GM12878 (cell line): ENCODE measurements at regions not wholly inside any gene's neighbourhood (a gene's known extent, or its start where the extent isn't known, plus 50 kb on each side); places are given as distances from the start of the nearest gene placed in this dataset.

ENCODE experiments used
- BACH1 ChIP-seq: fragments of 450-650 bp; IDR thresholded peaks from 2 replicates; pipeline ENCODE4 v1.6.1; 2017; ENCODE audit warnings: mild to moderate bottlenecking, borderline replicate concordance
- BHLHE40 ChIP-seq, 2 experiments: fragments of 450-650 bp in 1 of 2; IDR thresholded peaks; 2 replicates each; pipeline ENCODE4 v1.6.1; 2011 to 2017; ENCODE audit warnings: low read depth in 2 of 2, borderline replicate concordance in 1 of 2, improper control_type of control experiment in 1 of 2, low read length in 1 of 2, mild to moderate bottlenecking in 1 of 2
- CTCF ChIP-seq, 3 experiments: IDR thresholded peaks in 2 of 3; conservative IDR thresholded peaks in 1 of 3; 2 replicates each; pipeline ENCODE4 v1.5.1; 2011; ENCODE audit warnings: low read depth in 3 of 3, low read length in 3 of 3, mild to moderate bottlenecking in 3 of 3, control low read depth in 2 of 3, moderate library complexity in 2 of 3, inconsistent platforms in 1 of 3, mixed read lengths in 1 of 3; ENCODE audit not compliant: control insufficient read depth in 2 of 3, insufficient read depth in 1 of 3; ENCODE audit errors: extremely low read depth in 1 of 3
- EZH2 ChIP-seq: IDR thresholded peaks from 2 replicates; pipeline ENCODE4 v1.6.1; 2012; ENCODE audit warnings: low read depth, mild to moderate bottlenecking, control low read depth, inconsistent platforms, low read length, borderline replicate concordance; ENCODE audit not compliant: control insufficient read depth
- SMC3 ChIP-seq: IDR thresholded peaks from 2 replicates; pipeline ENCODE4 v1.6.1; 2011; ENCODE audit warnings: low read length, improper control_type of control experiment, borderline replicate concordance
- SREBF2 ChIP-seq: IDR thresholded peaks from 2 replicates; pipeline ENCODE4 v1.6.1; 2012; ENCODE audit warnings: mild to moderate bottlenecking, low read length
- TAF1 ChIP-seq: IDR thresholded peaks from 2 replicates; pipeline ENCODE4 v1.6.1; 2011; ENCODE audit warnings: mild to moderate bottlenecking, low read depth, low read length, borderline replicate concordance

GRCh38 chr3:194244167-194244566 lies 107.0 kb downstream of the CPN2 start:
- no peak for TF ChIP-seq SMC3
- no peak for TF ChIP-seq EZH2
- TF ChIP-seq CTCF (IDR thresholded peaks at IDR 0.05 in 2 of 3, conservative IDR thresholded peaks at IDR 0.05 in 1 of 3; ENCODE audit: control insufficient read depth in 2 of 3, extremely low read depth in 1 of 3, insufficient read depth in 1 of 3, low read depth in 3 of 3, low read length in 3 of 3): no peak
- TF ChIP-seq BHLHE40 (IDR thresholded peaks at IDR 0.05; ENCODE audit: borderline replicate concordance in 1 of 2, low read depth in 2 of 2, low read length in 1 of 2): no peak
- TF ChIP-seq BACH1: no peak
- TF ChIP-seq SREBF2: no peak
- no peak for TF ChIP-seq TAF1
